ENCODE measurements at regions not wholly inside any gene's neighbourhood (a gene's known extent, or its start where the extent isn't known, plus 50 kb on each side); places are given as distances from the start of the nearest gene placed in this dataset.

DNA sequence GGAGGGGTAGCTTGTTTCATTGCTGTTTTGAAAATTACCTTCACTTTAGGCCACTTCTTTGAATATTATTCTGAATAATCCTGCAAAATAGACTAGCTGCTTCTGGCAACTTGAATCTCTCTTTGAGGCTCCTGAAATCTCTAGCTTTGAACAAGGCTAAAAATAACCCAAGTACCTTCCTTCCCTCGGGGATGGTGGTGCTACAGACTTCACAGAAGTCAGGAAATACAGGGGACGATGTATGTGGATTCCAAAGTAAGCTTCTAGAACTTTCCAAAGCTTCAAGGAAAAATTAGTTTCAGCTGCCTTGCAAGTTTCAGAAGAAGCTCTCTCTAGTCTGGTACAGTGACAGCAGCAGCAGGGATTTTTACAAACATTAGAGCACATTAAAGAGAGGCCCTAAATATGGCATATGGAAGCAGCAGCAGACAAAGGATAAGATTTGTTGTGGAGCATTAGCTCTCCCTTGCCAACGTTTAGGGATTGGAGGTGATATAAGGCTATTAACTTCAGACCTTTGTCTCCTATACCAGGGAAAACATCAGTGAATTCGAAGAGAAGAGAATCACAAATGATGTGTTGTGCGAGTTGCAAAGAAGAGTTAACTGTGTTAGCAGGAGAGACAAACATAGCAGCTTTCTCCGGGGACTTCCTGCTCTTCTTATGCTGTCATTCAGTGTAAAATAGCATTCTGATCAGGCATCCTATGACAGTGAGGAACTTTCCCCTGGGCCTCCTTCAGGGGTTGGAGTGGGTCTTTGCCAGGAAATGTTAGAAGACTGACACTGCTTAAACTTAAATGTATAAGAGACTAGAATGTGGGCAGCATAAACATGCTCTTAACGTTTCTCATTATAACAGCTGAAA is 783.0 kb upstream of the ARPP21 start:
- Mint-ChIP-seq H3K27me3 (no peaks in the 10 kb centered on the region), H3K9me3 (ENCODE audit: low read depth) (no peaks in the 10 kb centered on the region), H3K4me1 (ENCODE audit: low read depth) (no peaks in the 10 kb centered on the region), H3K4me3 (no peak overlapping the region), H3K27ac (no peak overlapping the region), H3K36me3 (no peaks in the 10 kb centered on the region)

DNA sequence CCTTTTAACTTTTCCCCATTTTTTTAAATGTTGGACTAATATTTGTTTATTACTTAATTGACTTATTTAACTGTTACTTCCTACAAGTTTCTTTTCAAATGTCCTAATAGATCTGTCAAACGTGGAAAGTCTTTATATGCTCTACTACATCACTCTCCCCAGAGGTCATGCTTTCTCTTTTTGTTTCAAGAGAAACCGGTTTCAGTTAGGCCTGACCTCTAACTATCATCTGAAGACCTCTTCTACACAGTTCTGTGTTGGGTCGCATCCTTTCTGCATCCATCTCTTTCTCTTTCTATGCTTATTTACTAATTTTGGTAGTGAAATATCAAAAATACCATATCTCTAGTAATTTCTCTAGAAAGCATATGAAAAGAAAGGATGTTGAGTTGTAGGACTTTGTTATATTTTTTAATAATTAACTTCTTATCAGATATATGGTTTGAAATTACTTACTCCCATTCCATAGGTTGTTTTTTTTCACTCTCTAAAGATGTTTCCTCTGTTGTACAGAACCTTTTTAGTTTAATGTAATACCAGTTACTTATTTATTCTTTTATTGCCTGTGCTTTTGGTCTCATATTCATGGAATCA is 781.2 kb upstream of the ARPP21 start:
- Mint-ChIP-seq H3K9me3 (ENCODE audit: low read depth) (no peaks in the 10 kb centered on the region), H3K36me3 (no peaks in the 10 kb centered on the region), H3K4me1 (ENCODE audit: low read depth) (no peaks in the 10 kb centered on the region), H3K27ac (no peak overlapping the region), H3K4me3 (no peak overlapping the region), H3K27me3 (no peaks in the 10 kb centered on the region)

DNA sequence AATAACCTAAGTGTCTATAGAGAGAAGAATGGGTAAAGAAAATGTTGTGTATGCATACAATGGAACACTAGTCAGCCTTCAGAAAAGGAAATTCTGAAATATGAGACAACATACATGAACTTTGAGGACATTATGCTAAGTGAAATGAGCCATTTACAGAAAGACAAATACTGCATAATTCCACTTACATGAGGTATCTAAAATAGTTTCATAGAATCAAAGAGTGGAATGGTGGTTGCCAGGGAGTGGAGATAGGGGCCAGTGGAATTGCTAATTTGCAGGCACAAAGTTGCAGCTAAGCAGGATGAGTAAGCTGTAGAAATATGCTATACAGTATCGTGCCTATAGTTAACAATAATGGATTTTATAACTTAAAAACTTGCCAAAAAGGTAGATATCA is 779.6 kb upstream of the ARPP21 start:
- Mint-ChIP-seq H3K4me1 (ENCODE audit: low read depth) (no peaks in the 10 kb centered on the region), H3K36me3 (no peaks in the 10 kb centered on the region), H3K27me3 (no peaks in the 10 kb centered on the region), H3K4me3 (no peak overlapping the region), H3K27ac (no peak overlapping the region), H3K9me3 (ENCODE audit: low read depth) (no peaks in the 10 kb centered on the region)

DNA sequence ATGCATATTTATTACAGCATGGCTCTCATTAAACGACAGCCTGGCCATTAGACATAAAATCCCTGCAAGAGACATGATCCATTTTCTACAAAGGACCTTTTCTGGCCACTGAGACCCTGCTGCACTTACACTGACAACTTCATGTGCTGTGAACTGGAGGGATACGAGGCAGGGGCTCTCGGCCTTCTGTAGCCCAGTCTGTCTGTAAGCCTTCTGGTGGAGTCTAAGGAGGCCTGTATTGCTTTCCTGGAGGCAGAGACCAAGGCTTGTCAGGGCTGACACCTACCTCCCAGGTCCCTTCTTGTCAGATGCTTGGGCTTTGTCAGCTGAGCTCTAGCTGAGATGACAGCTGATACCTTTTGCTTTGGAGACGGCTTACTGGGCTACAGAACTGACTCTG is 776.9 kb upstream of the ARPP21 start:
- Mint-ChIP-seq H3K27ac (no peak overlapping the region), H3K9me3 (ENCODE audit: low read depth) (no peaks in the 10 kb centered on the region), H3K4me1 (ENCODE audit: low read depth) (no peaks in the 10 kb centered on the region), H3K36me3 (no peaks in the 10 kb centered on the region), H3K27me3 (no peaks in the 10 kb centered on the region), H3K4me3 (no peak overlapping the region)

DNA sequence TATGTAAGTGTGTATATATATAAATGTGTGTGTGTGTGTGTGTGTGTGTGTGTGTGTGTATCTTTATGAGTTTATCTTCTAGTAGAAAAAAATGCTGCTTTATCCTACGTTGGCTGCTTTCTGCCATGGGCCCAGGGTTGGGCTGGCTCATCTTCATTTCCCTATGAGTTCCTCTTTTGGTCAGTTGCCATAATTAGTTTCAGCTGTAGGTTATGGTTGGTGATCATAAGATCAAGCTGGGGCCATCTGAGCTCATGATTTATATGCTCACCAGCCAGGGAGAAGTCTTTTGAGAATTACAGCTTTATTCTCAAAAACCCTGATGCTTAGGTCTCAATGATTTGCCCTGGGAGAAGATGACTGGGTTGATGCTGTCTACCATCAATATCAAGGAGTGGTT is 775.8 kb upstream of the ARPP21 start:
- Mint-ChIP-seq H3K9me3 (ENCODE audit: low read depth) (no peaks in the 10 kb centered on the region), H3K27me3 (no peaks in the 10 kb centered on the region), H3K4me1 (ENCODE audit: low read depth) (no peaks in the 10 kb centered on the region), H3K36me3 (no peaks in the 10 kb centered on the region), H3K27ac (no peak overlapping the region), H3K4me3 (no peak overlapping the region)

DNA sequence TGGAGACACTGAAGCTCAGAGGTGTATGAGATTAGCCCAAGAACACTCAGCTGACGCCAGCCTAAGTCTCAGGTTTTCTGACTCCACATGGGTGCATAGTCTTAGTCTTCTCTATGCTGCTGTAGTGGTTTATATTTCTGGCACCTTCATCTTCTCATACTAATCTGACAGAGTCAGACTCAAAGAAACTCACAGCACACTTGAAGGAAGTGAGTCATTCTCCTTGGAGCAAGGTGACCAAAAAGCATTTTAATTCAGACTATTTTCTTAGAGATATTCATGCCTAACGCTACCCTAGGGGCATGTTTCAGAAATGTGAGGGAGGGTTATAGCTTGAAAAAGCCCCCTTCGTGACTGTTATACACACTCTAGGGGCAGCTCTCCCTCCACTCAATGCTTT is 775.3 kb upstream of the ARPP21 start:
- Mint-ChIP-seq H3K4me1 (ENCODE audit: low read depth) (no peaks in the 10 kb centered on the region), H3K27me3 (no peaks in the 10 kb centered on the region), H3K9me3 (ENCODE audit: low read depth) (no peaks in the 10 kb centered on the region), H3K27ac (no peak overlapping the region), H3K36me3 (no peaks in the 10 kb centered on the region), H3K4me3 (no peak overlapping the region)

DNA sequence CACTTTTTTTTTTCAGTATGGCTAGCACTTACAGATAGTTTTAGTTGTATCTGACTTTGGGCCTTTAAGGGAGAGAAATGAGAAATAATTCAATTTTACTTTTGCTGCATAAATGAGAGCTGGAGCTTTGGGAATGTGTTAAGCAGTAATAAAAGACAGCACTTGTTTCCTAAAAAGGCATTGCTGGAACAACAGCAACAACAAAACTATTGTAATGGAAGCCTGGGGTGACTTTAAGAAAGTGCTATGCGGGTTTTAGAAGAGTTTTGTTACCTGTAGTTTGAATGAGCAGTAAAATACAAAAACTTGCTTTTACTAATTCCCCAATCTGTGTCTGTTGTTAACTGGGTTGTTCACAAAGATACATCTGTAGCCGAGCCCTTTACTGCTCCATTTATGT is 774.0 kb upstream of the ARPP21 start:
- Mint-ChIP-seq H3K36me3 (no peaks in the 10 kb centered on the region), H3K4me1 (ENCODE audit: low read depth) (no peaks in the 10 kb centered on the region), H3K27me3 (no peaks in the 10 kb centered on the region), H3K9me3 (ENCODE audit: low read depth) (no peaks in the 10 kb centered on the region), H3K4me3 (no peak overlapping the region), H3K27ac (no peak overlapping the region)

DNA sequence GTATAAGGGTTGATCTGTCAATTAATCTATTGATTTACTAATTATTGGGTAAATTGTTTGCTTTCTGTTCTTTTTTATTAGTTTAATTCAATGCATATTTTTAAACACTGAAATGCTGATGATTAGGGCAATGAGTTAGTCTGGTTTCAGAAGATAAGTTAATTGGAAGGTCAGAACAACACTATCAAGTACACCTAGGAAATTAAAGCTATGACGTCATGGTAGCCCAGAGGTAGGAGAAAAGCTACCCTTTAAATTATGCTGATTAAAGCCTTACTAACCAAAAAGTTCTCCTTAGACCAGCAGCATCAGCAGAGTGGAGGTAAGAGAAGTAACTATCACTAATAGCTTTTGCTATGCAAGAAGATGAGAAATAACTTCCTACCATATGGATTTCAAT is 770.4 kb upstream of the ARPP21 start:
- H3K27me3 Mint-ChIP-seq = no peaks in the 10 kb centered on the region
- H3K36me3 Mint-ChIP-seq = no peaks in the 10 kb centered on the region
- H3K4me3 Mint-ChIP-seq = no peak overlapping the region
- H3K4me1 Mint-ChIP-seq (ENCODE audit: low read depth) = no peaks in the 10 kb centered on the region
- H3K27ac Mint-ChIP-seq = no peak overlapping the region
- H3K9me3 Mint-ChIP-seq (ENCODE audit: low read depth) = no peaks in the 10 kb centered on the region

DNA sequence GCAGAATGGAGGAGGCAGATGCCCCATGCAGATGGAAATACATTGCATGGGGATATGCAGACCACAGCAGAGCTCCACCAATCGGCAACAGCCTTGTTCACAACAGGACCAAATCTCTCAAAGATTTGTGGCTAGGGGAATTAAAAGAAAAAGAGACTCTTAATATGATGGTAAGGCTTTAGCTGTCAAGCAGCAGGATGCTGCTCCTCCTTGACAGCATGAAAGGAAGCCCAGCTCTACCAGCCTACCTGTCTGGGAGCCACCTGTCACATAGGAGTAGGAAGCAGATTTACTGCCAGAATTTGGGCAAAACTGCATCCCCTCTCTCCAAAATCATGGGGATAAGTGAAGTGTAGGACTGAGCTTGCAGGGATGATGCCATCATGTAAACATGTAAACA is 769.6 kb upstream of the ARPP21 start:
- Mint-ChIP-seq H3K4me1 (ENCODE audit: low read depth) (no peaks in the 10 kb centered on the region), H3K27me3 (no peaks in the 10 kb centered on the region), H3K4me3 (no peak overlapping the region), H3K36me3 (no peaks in the 10 kb centered on the region), H3K9me3 (ENCODE audit: low read depth) (no peaks in the 10 kb centered on the region), H3K27ac (no peak overlapping the region)

DNA sequence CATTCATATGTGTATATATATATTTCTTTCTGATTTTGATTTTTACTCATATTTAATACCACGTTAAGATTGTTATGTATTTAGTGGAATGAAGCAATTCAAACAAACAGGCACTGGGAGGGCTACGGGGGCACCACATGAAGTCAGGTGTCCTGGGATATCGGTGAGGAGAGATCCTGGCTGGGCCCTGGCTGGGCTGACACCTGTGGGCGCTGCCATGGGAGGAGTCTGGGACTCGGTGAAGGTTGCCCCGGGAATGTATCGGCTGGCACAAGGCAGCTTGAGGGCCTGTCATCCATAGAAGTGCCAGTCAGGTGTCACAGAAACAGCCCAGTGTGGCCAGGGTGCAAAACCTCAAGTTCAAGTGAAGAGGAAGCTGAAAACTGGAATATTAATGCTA is 766.9 kb upstream of the ARPP21 start:
- Mint-ChIP-seq H3K36me3 (no peaks in the 10 kb centered on the region), H3K9me3 (ENCODE audit: low read depth) (no peaks in the 10 kb centered on the region), H3K27ac (no peak overlapping the region), H3K4me3 (no peak overlapping the region), H3K27me3 (no peaks in the 10 kb centered on the region), H3K4me1 (ENCODE audit: low read depth) (no peaks in the 10 kb centered on the region)

DNA sequence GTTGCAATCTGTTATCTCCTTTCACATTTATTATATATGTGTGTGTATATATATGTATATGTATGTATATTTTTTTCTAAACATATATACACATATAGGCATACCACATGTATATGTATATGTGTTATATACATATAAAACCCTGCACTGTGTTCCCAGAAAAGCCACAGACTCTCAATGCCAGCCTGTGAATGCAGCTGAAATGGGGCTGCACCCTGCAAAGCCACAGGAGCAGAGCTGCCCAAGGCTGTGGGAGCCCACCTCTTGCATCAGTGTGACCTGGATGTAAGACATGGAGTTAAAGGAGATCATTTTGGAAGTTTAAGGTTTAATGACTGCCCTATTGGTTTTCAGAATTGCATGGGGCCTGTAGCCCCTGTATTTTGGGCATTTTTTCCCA is 762.3 kb upstream of the ARPP21 start:
- no peaks in the 10 kb centered on the region for H3K9me3 Mint-ChIP-seq (ENCODE audit: low read depth)
- no peaks in the 10 kb centered on the region for H3K27me3 Mint-ChIP-seq
- no peaks in the 10 kb centered on the region for H3K4me1 Mint-ChIP-seq (ENCODE audit: low read depth)
- H3K4me3 Mint-ChIP-seq = no peak overlapping the region
- no peak overlapping the region for H3K27ac Mint-ChIP-seq
- H3K36me3 Mint-ChIP-seq = no peaks in the 10 kb centered on the region

DNA sequence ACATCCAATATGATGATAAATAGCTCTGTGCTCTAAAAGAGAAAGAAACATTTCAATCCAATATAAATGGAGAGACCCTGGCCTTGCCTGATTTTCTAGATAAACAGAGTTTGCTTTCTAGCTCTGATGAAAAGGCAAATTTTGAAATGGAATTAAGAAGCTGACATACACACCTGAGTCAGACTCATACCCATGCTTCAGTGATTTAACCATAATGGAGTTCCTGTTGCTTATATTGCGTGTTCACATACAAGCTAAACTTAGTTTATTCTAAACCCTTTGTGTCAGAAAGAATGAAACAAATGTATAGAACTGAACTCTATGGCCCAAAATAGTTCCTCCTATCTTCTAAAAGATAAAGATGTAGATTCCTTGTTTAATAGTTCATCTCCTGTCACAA is 760.8 kb upstream of the ARPP21 start:
- no peaks in the 10 kb centered on the region for H3K27me3 Mint-ChIP-seq
- H3K36me3 Mint-ChIP-seq = no peaks in the 10 kb centered on the region
- H3K4me3 Mint-ChIP-seq = no peak overlapping the region
- no peaks in the 10 kb centered on the region for H3K4me1 Mint-ChIP-seq (ENCODE audit: low read depth)
- H3K9me3 Mint-ChIP-seq (ENCODE audit: low read depth) = no peaks in the 10 kb centered on the region
- no peak overlapping the region for H3K27ac Mint-ChIP-seq

DNA sequence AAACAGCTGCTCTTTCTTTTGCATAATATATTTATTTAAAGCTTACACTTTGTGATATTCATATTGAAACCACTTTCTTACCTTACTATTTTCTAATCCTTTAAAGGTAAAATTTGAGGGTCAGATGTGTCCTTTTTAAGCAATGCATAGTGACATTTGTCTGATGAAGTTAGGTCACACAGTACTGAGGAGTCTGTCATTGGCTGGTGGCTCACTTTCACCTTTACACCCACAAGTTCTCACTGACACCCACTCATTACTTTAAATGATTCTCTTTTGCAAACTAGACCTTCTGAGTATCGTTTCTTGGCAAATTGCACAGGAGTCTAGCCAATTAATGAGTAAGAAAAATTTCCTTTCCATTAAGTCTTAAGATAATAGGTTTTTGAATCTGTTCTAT is 758.3 kb upstream of the ARPP21 start:
- no peaks in the 10 kb centered on the region for H3K4me1 Mint-ChIP-seq (ENCODE audit: low read depth)
- H3K9me3 Mint-ChIP-seq (ENCODE audit: low read depth) = no peaks in the 10 kb centered on the region
- H3K27me3 Mint-ChIP-seq = no peaks in the 10 kb centered on the region
- no peaks in the 10 kb centered on the region for H3K36me3 Mint-ChIP-seq
- no peak overlapping the region for H3K4me3 Mint-ChIP-seq
- H3K27ac Mint-ChIP-seq = no peak overlapping the region

DNA sequence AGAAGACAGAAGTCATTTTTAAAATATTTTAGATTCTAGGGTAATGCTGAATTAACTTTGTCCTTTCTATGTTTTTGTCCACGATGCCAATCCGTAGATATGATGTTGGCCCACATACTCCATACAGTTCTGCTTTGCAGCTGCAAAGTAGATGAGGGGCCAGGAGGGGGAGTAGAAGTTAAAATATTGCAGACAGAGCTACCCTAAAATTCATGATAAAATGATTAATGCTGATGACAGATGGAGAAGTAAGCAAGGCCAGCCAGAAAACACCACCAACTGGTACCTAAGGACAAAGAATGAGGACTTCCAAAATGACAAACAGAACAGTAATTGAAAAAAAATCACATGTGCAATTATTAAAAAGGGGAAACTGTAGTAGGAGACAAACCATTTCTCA is 756.6 kb upstream of the ARPP21 start:
- H3K27ac Mint-ChIP-seq = no peak overlapping the region
- no peaks in the 10 kb centered on the region for H3K27me3 Mint-ChIP-seq
- no peaks in the 10 kb centered on the region for H3K36me3 Mint-ChIP-seq
- no peaks in the 10 kb centered on the region for H3K9me3 Mint-ChIP-seq (ENCODE audit: low read depth)
- no peak overlapping the region for H3K4me3 Mint-ChIP-seq
- H3K4me1 Mint-ChIP-seq (ENCODE audit: low read depth) = no peaks in the 10 kb centered on the region

DNA sequence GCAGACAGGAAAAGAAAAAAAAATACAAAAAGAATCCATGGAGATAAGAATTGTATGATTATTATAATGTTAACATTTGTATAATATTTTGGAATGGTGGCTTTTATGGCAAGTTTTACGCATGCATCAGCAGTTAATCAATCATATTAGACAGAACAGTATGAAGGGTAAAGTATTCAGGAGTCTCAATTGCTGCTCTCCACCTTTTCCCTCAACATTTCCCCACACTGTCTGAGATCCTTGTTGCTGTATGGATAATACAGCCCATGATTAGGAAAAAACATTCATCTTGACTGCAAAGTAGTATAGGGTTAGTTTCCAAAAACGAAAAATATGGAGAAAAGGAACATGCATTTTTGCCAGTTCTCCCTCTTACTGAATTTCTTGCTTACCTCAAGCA is 755.3 kb upstream of the ARPP21 start:
- no peaks in the 10 kb centered on the region for H3K27me3 Mint-ChIP-seq
- no peaks in the 10 kb centered on the region for H3K4me1 Mint-ChIP-seq (ENCODE audit: low read depth)
- H3K4me3 Mint-ChIP-seq = no peak overlapping the region
- H3K9me3 Mint-ChIP-seq (ENCODE audit: low read depth) = no peaks in the 10 kb centered on the region
- no peaks in the 10 kb centered on the region for H3K36me3 Mint-ChIP-seq
- no peak overlapping the region for H3K27ac Mint-ChIP-seq

DNA sequence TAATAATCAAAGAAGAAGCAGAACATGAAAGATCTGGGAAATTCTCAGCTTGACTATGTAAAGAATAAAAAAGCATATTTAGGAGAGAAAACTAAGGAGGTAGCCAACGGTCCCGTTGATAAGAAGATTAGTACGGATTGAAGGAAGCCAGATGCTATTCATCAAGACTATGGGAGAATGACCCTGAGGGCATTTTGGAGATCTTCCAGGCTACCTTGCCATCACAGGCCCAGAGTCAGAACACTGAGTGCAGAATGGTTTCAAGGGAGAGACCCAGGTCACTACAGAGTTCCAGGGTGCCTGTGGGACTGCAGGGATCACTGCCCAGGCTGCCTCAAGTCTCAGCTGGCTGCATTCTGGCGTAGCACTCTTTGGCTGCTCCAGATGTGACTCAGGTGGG is 752.9 kb upstream of the ARPP21 start:
- Mint-ChIP-seq H3K36me3 (no peaks in the 10 kb centered on the region), H3K4me1 (ENCODE audit: low read depth) (no peaks in the 10 kb centered on the region), H3K9me3 (ENCODE audit: low read depth) (no peaks in the 10 kb centered on the region), H3K27ac (no peak overlapping the region), H3K4me3 (no peak overlapping the region), H3K27me3 (no peaks in the 10 kb centered on the region)

All from activated naive CD8-positive, alpha-beta T cell (primary cell).